ENCODE measurements at regions not wholly inside any gene's neighbourhood (a gene's known extent, or its start where the extent isn't known, plus 50 kb on each side); places are given as distances from the start of the nearest gene placed in this dataset.

DNA sequence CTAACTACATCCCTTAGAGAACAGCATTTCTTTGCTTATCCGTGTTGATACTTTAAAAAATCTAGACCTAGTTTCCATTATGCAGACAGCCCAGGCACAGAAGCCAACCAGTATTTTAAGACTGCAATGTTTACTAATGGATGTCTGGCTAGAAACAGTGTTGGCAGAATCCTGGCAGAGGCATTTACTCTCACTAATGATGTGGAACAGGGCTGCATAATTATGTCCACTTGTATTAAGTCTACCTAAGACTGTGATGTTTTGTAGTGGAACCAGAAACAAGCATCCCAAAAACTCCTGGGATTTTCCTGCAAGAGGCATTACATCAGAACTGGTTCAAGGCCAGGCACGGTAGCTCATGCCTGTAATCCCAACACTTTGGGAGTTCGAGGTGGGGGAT is 50.2 kb upstream of the PICALM start:
- TF ChIP-seq FOSL2 (IDR thresholded peaks at IDR 0.05; ENCODE audit: borderline replicate concordance, low read depth): no peak
- no peak for TF ChIP-seq ELF1 (IDR thresholded peaks at IDR 0.05)
- TF ChIP-seq, protein P1, sequence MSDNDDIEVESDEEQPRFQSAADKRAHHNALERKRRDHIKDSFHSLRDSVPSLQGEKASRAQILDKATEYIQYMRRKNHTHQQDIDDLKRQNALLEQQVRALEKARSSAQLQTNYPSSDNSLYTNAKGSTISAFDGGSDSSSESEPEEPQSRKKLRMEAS (IDR thresholded peaks at IDR 0.05; ENCODE audit: low read depth): no peak
- TF ChIP-seq RFX5 (IDR thresholded peaks at IDR 0.05; ENCODE audit: low read length): no peak
- TF ChIP-seq NFIC (IDR thresholded peaks at IDR 0.05; ENCODE audit: borderline replicate concordance): peak; percentile 85
- TF ChIP-seq, protein P2, sequence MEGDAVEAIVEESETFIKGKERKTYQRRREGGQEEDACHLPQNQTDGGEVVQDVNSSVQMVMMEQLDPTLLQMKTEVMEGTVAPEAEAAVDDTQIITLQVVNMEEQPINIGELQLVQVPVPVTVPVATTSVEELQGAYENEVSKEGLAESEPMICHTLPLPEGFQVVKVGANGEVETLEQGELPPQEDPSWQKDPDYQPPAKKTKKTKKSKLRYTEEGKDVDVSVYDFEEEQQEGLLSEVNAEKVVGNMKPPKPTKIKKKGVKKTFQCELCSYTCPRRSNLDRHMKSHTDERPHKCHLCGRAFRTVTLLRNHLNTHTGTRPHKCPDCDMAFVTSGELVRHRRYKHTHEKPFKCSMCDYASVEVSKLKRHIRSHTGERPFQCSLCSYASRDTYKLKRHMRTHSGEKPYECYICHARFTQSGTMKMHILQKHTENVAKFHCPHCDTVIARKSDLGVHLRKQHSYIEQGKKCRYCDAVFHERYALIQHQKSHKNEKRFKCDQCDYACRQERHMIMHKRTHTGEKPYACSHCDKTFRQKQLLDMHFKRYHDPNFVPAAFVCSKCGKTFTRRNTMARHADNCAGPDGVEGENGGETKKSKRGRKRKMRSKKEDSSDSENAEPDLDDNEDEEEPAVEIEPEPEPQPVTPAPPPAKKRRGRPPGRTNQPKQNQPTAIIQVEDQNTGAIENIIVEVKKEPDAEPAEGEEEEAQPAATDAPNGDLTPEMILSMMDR (IDR thresholded peaks at IDR 0.05): no peak
- TF ChIP-seq YY1 (IDR thresholded peaks at IDR 0.05; ENCODE audit: low read depth): no peak
- TF ChIP-seq, protein P3, sequence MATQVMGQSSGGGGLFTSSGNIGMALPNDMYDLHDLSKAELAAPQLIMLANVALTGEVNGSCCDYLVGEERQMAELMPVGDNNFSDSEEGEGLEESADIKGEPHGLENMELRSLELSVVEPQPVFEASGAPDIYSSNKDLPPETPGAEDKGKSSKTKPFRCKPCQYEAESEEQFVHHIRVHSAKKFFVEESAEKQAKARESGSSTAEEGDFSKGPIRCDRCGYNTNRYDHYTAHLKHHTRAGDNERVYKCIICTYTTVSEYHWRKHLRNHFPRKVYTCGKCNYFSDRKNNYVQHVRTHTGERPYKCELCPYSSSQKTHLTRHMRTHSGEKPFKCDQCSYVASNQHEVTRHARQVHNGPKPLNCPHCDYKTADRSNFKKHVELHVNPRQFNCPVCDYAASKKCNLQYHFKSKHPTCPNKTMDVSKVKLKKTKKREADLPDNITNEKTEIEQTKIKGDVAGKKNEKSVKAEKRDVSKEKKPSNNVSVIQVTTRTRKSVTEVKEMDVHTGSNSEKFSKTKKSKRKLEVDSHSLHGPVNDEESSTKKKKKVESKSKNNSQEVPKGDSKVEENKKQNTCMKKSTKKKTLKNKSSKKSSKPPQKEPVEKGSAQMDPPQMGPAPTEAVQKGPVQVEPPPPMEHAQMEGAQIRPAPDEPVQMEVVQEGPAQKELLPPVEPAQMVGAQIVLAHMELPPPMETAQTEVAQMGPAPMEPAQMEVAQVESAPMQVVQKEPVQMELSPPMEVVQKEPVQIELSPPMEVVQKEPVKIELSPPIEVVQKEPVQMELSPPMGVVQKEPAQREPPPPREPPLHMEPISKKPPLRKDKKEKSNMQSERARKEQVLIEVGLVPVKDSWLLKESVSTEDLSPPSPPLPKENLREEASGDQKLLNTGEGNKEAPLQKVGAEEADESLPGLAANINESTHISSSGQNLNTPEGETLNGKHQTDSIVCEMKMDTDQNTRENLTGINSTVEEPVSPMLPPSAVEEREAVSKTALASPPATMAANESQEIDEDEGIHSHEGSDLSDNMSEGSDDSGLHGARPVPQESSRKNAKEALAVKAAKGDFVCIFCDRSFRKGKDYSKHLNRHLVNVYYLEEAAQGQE (IDR thresholded peaks at IDR 0.05; ENCODE audit: low read depth, low read length): no peak

Data from SK-N-SH (cell line).